Naive B cell (primary cell): ENCODE measurements at regions not wholly inside any gene's neighbourhood (a gene's known extent, or its start where the extent isn't known, plus 50 kb on each side); places are given as distances from the start of the nearest gene placed in this dataset.

Experiments
- ATAC-seq, 2 donors: fragments of 150-1000 bp; cut with Tn5 transposase; 2 replicates each; pipeline ENCODE4 v1.10.0; 2021; ENCODE audit warnings: low read depth in 2 of 2, mild to moderate bottlenecking in 2 of 2, moderate library complexity in 2 of 2
- DNase-seq: peaks from one replicate; pipeline ENCODE4 v3.0.0; 2022
- H3K27ac Mint-ChIP-seq, 6 donors: one replicate each; pipeline ENCODE4 v1.8.0; 2020 to 2022; ENCODE audit warnings: mild to moderate bottlenecking in 6 of 6, mixed read lengths in 6 of 6, moderate library complexity in 5 of 6, inconsistent platforms in 2 of 6
- H3K27me3 Mint-ChIP-seq, 3 donors: one replicate each; pipeline ENCODE4 v1.8.0; 2021 to 2022; ENCODE audit warnings: mixed read lengths in 3 of 3, mild to moderate bottlenecking in 1 of 3
- H3K36me3 Mint-ChIP-seq, 2 donors: one replicate each; pipeline ENCODE4 v1.8.0; 2020 to 2022; ENCODE audit warnings: mixed read lengths in 2 of 2, inconsistent platforms in 1 of 2, mild to moderate bottlenecking in 1 of 2
- H3K4me1 Mint-ChIP-seq, 3 donors: one replicate each; pipeline ENCODE4 v1.8.0; 2020 to 2022; ENCODE audit warnings: mixed read lengths in 3 of 3, inconsistent platforms in 1 of 3, mild to moderate bottlenecking in 1 of 3, moderate library complexity in 1 of 3
- H3K4me3 Mint-ChIP-seq, 8 donors: one replicate each; pipeline ENCODE4 v1.8.0; 2020 to 2022; ENCODE audit warnings: mild to moderate bottlenecking in 8 of 8, mixed read lengths in 8 of 8, moderate library complexity in 8 of 8, inconsistent platforms in 2 of 8
- H3K9me3 Mint-ChIP-seq, 7 donors: one replicate each; pipeline ENCODE4 v1.8.0; 2020 to 2022; ENCODE audit warnings: mixed read lengths in 7 of 7, mild to moderate bottlenecking in 5 of 7, inconsistent platforms in 2 of 7, moderate library complexity in 1 of 7

- no peaks in the 10 kb centered on the region for H3K4me1 Mint-ChIP-seq
- H3K4me3 Mint-ChIP-seq, result no peak overlapping the region
- no peaks in the 10 kb centered on the region for H3K27me3 Mint-ChIP-seq
- no peak for ATAC-seq
- H3K27ac Mint-ChIP-seq, result no peak overlapping the region
- H3K36me3 Mint-ChIP-seq, result no peaks in the 10 kb centered on the region
- H3K9me3 Mint-ChIP-seq, result no peaks in the 10 kb centered on the region
- no peak for DNase-seq
Observed at GRCh38 chr6:141347906-141348492, 784.7 kb upstream of the GJE1 start.

GRCh38 chr6:141347086-141347485 is 785.6 kb upstream of the GJE1 start:
- H3K4me1 Mint-ChIP-seq, result no peaks in the 10 kb centered on the region
- H3K4me3 Mint-ChIP-seq, result no peak overlapping the region
- H3K27me3 Mint-ChIP-seq, result no peaks in the 10 kb centered on the region
- H3K9me3 Mint-ChIP-seq, result no peaks in the 10 kb centered on the region
- no peak overlapping the region for H3K27ac Mint-ChIP-seq
- H3K36me3 Mint-ChIP-seq, result no peaks in the 10 kb centered on the region
- ATAC-seq, result no peak
- DNase-seq, result no peak

DNA sequence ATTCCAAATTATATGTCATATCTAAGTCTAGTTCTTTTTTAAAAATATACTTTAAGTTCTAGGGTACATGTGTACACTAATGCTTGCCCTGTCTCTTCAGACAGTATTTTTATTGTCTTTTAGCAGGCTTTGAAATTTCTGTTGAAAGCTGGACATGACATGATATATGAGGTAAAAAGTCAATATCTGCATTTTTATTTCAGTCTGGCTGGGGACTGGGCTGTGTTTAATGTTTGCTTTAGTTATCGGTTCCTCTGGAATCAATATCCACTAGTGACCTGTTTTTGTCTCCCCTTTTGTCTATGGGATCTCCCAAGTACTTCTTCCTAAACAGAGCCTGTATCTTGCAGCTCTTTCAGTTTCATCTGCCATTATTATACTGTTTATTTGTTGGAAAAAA is 786.2 kb upstream of the GJE1 start:
- H3K4me1 Mint-ChIP-seq, result no peaks in the 10 kb centered on the region
- H3K27ac Mint-ChIP-seq, result no peak overlapping the region
- no peaks in the 10 kb centered on the region for H3K36me3 Mint-ChIP-seq
- no peaks in the 10 kb centered on the region for H3K27me3 Mint-ChIP-seq
- DNase-seq, result no peak
- ATAC-seq, result no peak
- no peak overlapping the region for H3K4me3 Mint-ChIP-seq
- H3K9me3 Mint-ChIP-seq, result no peaks in the 10 kb centered on the region

GRCh38 chr6:141337191-141337590 is 795.5 kb upstream of the GJE1 start:
- no peak for DNase-seq
- Mint-ChIP-seq H3K9me3 (no peaks in the 10 kb centered on the region), H3K27ac (no peak overlapping the region), H3K4me1 (no peaks in the 10 kb centered on the region), H3K27me3 (peaks cover 0 to 10% (median 0%) of the 10 kb centered on the region in 3 donors), H3K36me3 (no peaks in the 10 kb centered on the region), H3K4me3 (no peak overlapping the region)
- ATAC-seq, result no peak

GRCh38 chr6:141335477-141336273 is 797.0 kb upstream of the GJE1 start:
- H3K4me3 Mint-ChIP-seq, result no peak overlapping the region
- no peak for ATAC-seq
- no peaks in the 10 kb centered on the region for H3K36me3 Mint-ChIP-seq
- H3K27ac Mint-ChIP-seq, result no peak overlapping the region
- H3K4me1 Mint-ChIP-seq, result no peaks in the 10 kb centered on the region
- H3K9me3 Mint-ChIP-seq, result no peaks in the 10 kb centered on the region
- DNase-seq, result no peak
- H3K27me3 Mint-ChIP-seq, result peaks cover 0 to 10% (median 0%) of the 10 kb centered on the region in 3 donors

DNA sequence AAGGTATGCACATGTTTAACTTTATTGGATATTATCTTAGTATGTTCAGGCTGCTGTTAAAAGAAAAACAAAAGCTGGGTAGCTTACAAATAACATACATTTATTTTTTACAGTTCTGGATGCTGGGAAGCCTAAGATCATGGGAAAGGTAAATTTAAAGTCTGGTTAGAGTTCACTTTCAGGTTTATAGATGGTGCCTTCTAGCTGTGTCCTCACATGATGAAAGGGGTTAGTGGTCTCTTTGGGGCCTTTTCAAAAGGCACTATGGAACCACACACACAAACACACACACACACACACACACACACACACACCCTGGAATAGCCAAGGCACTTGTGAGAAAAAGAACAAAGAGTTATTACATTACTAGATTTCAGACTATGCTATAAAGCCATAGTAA is 805.8 kb upstream of the GJE1 start:
- DNase-seq (no peak), ATAC-seq (no peak)
- Mint-ChIP-seq H3K36me3 (no peaks in the 10 kb centered on the region), H3K27me3 (no peaks in the 10 kb centered on the region), H3K27ac (peak overlapping the region in 2 of 6 donors; percentile 36 to 54), H3K4me1 (no peaks in the 10 kb centered on the region), H3K9me3 (no peaks in the 10 kb centered on the region), H3K4me3 (no peak overlapping the region)

DNA sequence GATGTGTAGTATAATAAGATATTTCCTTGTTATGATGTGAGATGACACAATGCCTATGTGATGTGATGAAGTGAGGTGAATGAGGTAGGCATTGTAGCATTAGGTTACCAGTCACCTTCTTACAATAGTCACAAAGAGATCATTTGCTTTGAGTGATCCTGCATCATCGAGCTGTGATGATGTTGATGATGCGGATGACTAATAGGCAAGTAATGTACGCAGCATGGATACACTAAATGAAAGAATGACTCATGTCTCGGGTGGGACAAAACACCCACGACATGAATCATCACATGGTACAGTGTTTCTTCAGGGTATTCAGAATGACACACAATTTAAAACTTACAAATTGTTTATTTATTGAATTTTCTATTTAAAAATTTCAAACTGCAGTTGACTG is 806.3 kb upstream of the GJE1 start:
- Mint-ChIP-seq H3K4me1 (no peaks in the 10 kb centered on the region), H3K36me3 (no peaks in the 10 kb centered on the region), H3K27me3 (no peaks in the 10 kb centered on the region), H3K4me3 (no peak overlapping the region), H3K27ac (no peak overlapping the region), H3K9me3 (no peaks in the 10 kb centered on the region)
- no peak for ATAC-seq
- DNase-seq, result no peak

DNA sequence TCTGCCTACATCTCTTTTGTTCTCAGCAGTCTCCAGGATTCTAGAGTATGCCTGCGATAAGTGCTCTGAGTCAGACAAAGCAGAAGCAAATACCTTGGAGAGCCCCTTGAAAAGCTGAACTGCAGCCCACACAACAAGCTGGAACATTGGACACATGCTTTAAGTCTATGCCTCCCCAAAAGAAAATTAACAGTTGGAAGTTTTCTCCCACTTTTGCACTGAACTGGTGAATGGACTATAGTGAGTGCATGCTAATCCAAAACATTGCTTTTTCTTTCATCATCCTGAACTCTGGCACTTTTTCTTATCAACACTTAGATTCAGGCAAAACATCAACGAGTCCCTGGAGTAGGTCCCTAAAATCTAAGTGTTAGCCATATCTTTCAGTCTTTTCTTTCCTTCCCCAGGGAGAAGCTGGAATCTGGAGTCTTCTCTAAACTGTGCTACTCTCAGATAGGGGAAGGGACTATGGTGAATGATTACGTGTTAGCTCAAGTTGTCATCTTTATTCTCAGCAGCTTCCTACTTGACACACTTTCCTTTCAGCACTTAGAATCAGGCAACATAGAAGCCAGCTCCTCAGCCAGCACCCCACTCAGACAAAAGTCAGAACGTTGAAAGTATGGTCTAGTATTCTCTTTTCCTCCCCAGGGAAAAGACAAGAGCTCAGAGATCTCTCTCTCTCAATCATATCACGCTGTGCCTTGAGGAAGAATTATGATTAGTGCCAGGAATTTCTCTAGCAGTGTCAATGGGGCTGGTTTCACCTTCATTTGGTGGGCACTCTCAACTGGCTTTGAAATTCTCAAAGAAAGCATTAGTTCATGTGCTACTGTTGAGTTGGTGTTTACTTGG is 811.0 kb upstream of the GJE1 start:
- ATAC-seq, result no peak
- Mint-ChIP-seq H3K4me3 (no peak overlapping the region), H3K27ac (no peak overlapping the region), H3K4me1 (no peaks in the 10 kb centered on the region), H3K36me3 (no peaks in the 10 kb centered on the region), H3K27me3 (no peaks in the 10 kb centered on the region), H3K9me3 (peaks cover 0 to under 1% (median 0%) of the 10 kb centered on the region in 7 donors)
- no peak for DNase-seq

DNA sequence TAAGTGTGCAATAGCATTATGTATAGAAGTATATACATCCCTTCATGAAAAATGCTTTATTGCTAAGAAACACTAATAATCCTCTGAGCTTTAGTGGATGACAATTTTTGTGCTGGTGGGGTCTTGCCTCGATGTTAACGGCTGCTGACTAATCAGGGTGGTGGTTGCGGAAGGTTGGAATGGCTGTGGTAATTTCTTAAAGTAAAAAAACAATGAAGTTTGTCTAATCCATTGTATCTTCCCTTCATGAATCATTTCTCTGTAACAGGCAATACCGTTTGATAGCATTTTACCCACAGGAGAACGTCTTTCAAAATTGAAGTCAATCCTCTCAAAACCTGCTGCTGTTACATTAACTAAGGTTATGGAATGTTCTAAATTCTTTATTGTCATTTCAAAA is 816.5 kb upstream of the GJE1 start:
- Mint-ChIP-seq H3K27ac (no peak overlapping the region), H3K27me3 (no peaks in the 10 kb centered on the region), H3K4me1 (no peaks in the 10 kb centered on the region), H3K36me3 (no peaks in the 10 kb centered on the region), H3K9me3 (peaks cover 0 to 2% (median 0%) of the 10 kb centered on the region in 7 donors), H3K4me3 (no peak overlapping the region)
- DNase-seq (no peak), ATAC-seq (no peak)

DNA sequence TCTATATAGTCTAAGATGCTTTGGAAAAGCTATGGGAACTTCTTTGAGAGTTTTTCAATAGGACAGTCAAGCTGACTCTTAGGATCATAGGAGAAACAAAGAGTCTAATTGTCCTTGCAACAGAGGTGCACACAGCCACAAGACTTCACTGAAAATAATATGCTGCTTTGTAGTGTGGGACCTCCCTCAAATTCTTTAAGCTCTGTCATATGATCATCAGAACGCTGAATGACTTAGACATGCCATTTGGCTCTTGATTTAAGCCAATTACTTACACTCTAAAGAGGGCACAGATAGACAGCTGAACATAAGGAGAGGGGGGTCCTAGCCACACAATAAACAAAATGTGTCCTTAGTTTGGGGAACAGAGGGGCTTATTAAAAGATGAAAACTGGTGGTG is 818.7 kb upstream of the GJE1 start:
- H3K36me3 Mint-ChIP-seq, result no peaks in the 10 kb centered on the region
- DNase-seq (no peak), ATAC-seq (no peak)
- H3K27ac Mint-ChIP-seq, result no peak overlapping the region
- no peaks in the 10 kb centered on the region for H3K4me1 Mint-ChIP-seq
- no peaks in the 10 kb centered on the region for H3K27me3 Mint-ChIP-seq
- H3K9me3 Mint-ChIP-seq, result peaks cover 0 to 2% (median 0%) of the 10 kb centered on the region in 7 donors
- H3K4me3 Mint-ChIP-seq, result no peak overlapping the region

GRCh38 chr6:141309295-141309694 is 823.4 kb upstream of the GJE1 start:
- Mint-ChIP-seq H3K4me3 (no peak overlapping the region), H3K4me1 (no peaks in the 10 kb centered on the region)

GRCh38 chr6:141307309-141307998 is 825.3 kb upstream of the GJE1 start:
- Mint-ChIP-seq H3K4me3 (no peak overlapping the region), H3K27me3 (no peaks in the 10 kb centered on the region), H3K9me3 (no peaks in the 10 kb centered on the region), H3K27ac (no peak overlapping the region), H3K4me1 (no peaks in the 10 kb centered on the region), H3K36me3 (no peaks in the 10 kb centered on the region)
- ATAC-seq (peak; percentile 41 to 43), DNase-seq (peak; percentile 1)

More at GRCh38 chr6:141309295-141309694, 823.4 kb upstream of the GJE1 start:
- peak; percentile 61 to 70 for ATAC-seq
- peak overlapping the region in 1 of 6 donors; percentile 51 for H3K27ac Mint-ChIP-seq
- peak; percentile 10 for DNase-seq
- no peaks in the 10 kb centered on the region for H3K9me3 Mint-ChIP-seq
- no peaks in the 10 kb centered on the region for H3K36me3 Mint-ChIP-seq
- no peaks in the 10 kb centered on the region for H3K27me3 Mint-ChIP-seq

GRCh38 chr6:141303907-141304306 is 828.8 kb upstream of the GJE1 start:
- H3K9me3 Mint-ChIP-seq, result no peaks in the 10 kb centered on the region
- no peaks in the 10 kb centered on the region for H3K36me3 Mint-ChIP-seq
- no peak overlapping the region for H3K27ac Mint-ChIP-seq
- DNase-seq, result no peak
- H3K4me3 Mint-ChIP-seq, result no peak overlapping the region
- no peak for ATAC-seq
- no peaks in the 10 kb centered on the region for H3K27me3 Mint-ChIP-seq
- H3K4me1 Mint-ChIP-seq, result no peaks in the 10 kb centered on the region
